GM10248 (cell line): ENCODE measurements at regions not wholly inside any gene's neighbourhood (a gene's known extent, or its start where the extent isn't known, plus 50 kb on each side); places are given as distances from the start of the nearest gene placed in this dataset.

ENCODE experiments used
- CTCF ChIA-PET: fragments of 300-600 bp; sonication (Branson Sonifier 250); formaldehyde crosslinking; extraction: SDS; loops from one replicate; lab custom pipeline; 2021; ENCODE audit warnings: antibody characterized with exemption; lab: Yijun Ruan, JAX
- POLR2A ChIA-PET: fragments of 350-650 bp; sonication (Branson Sonifier 250); formaldehyde crosslinking; extraction: SDS; loops from one replicate; lab custom pipeline; 2020; ENCODE audit warnings: antibody characterized with exemption; lab: Yijun Ruan, JAX
- DNase-seq: peaks from one replicate; pipeline ENCODE4 v3.0.0; 2012; ENCODE audit errors: extremely low spot score
- TF ChIP-seq, protein P1 (sequence below): IDR thresholded peaks from 2 replicates; pipeline ENCODE4 v1.5.1; 2012; ENCODE audit warnings: mild to moderate bottlenecking, low read depth; ENCODE audit errors: extremely low read depth, missing control alignments, control extremely low read depth

DNA sequence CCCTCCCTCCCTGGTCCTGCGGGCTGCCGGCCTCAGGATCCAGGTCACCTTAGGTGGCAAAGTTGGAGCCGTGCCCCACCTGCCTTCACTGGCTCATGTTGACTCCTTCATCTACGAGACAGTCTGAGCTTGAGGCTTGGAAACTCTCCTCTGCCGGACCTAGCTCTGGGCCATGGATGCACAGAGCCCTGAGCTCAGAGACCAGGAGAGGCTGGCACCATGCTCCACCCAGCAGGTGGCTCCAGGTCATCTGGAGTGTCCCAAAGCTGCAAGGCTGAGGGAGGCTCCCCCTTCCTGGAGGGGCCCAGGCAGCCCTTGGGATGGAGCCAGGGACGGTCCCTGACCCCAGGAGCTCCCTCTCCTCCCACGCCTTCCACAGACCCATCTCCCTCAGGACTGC lies 81.3 kb downstream of the PDGFA start:
- TF ChIP-seq, protein P1, sequence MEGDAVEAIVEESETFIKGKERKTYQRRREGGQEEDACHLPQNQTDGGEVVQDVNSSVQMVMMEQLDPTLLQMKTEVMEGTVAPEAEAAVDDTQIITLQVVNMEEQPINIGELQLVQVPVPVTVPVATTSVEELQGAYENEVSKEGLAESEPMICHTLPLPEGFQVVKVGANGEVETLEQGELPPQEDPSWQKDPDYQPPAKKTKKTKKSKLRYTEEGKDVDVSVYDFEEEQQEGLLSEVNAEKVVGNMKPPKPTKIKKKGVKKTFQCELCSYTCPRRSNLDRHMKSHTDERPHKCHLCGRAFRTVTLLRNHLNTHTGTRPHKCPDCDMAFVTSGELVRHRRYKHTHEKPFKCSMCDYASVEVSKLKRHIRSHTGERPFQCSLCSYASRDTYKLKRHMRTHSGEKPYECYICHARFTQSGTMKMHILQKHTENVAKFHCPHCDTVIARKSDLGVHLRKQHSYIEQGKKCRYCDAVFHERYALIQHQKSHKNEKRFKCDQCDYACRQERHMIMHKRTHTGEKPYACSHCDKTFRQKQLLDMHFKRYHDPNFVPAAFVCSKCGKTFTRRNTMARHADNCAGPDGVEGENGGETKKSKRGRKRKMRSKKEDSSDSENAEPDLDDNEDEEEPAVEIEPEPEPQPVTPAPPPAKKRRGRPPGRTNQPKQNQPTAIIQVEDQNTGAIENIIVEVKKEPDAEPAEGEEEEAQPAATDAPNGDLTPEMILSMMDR: no peak
- ChIA-PET POLR2A (interaction anchor here (0.5 kb wide), 1 partner anchor 130 kb away, joined by 3 read pairs; no protein-coding TSS in a partner anchor), CTCF (no interaction called here)

DNA sequence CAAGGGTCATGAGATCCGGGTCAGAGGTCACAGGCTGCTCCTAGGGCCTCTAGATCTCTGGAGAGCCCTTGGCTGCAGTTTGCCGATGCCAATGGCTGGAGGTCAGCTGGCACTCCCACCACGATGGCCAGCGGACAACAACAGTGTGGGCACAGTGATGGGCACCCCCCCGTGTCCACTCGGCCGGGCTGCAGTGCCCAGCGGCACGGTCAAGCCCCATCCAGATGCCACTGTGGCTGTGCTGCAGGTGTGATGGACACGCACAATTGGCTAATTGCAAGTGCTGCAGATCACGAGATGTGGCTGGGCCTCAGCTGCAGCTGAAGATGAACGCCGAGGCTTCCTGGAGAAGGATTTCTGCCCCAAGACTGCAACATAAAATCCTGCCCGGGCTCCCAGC lies 80.7 kb downstream of the PDGFA start:
- ChIA-PET CTCF (no interaction called here), POLR2A (no interaction called here)
- TF ChIP-seq, protein P1: no peak
- DNase-seq: no peak

More for the DNA sequence above, 81.3 kb downstream of the PDGFA start:
- no peak for DNase-seq

DNA sequence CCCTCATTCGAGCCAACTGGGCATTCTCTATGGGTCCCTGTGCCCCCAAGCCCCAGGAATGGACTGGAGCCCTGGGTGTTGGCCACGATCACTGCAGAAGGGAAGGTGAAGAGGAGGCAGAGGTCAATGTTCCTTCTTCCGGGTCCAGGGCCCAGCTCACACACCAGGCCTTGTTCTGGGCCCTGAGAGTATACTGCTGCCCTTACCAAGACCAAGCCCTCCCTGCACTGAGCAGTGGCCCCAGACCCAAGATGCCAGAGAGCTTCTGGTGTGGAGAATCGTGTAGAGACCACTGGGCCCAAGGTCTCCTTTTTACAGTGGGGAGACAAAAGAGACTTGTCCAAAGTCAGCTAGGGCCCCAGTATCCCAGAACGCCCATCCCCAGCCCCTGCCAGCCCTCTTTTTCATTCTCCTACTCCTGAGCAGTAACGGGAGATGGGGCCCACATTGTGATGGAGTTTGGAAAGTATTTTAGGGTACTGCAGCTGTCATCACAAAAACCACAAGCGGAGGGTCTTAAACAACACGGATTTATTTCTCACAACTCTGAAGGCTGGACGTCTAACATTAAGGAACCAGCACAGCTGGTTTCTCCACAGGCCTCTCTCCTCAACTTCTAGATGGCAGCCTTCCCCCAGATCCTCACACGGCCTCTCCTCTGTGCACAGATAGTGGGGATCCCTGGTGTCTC lies 79.4 kb downstream of the PDGFA start:
- DNase-seq: no peak
- CTCF ChIA-PET: no interaction called here
- TF ChIP-seq, protein P1: no peak
- POLR2A ChIA-PET: no interaction called here

DNA sequence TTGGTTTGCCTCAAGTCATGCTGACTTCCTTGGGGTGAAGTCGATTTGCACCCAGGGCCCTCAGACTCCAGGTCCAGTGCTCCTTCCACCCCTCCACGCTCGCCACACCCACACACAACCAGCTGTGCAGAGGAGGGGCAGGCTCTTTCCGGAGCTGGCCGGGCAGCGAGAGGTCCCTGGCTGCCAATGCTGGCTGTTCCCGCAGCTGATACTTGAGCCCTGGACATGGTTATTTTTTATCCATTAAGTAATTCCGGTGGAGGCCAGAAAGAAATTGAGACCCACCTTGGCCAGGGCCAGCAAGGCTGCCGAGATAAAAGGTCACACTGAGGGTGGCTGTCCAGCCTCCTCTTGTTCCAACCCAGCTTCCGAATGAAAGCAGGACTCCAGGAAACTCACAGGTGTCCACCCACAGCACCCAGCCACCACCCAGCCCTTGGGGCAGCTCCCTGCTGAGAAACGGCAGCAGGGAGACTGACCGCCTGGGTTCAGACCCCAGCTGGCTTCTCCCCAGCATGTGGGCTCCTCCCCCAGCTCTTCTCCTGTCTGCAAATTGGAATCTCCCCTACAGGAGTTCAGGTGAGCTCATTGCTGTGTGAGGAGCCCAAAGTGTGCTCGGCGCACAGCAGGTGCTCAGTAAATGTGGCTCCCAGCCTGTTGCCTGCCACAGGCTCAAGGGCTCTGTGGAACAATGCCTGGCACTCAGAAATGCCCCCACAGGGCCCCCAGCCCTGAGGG lies 77.8 kb downstream of the PDGFA start:
- ChIA-PET POLR2A (no interaction called here), CTCF (interaction anchor here (1.1 kb wide), 1 partner anchor 11 kb away, joined by 3 read pairs; no protein-coding TSS in a partner anchor)
- TF ChIP-seq, protein P1: no peak
- no peak for DNase-seq

DNA sequence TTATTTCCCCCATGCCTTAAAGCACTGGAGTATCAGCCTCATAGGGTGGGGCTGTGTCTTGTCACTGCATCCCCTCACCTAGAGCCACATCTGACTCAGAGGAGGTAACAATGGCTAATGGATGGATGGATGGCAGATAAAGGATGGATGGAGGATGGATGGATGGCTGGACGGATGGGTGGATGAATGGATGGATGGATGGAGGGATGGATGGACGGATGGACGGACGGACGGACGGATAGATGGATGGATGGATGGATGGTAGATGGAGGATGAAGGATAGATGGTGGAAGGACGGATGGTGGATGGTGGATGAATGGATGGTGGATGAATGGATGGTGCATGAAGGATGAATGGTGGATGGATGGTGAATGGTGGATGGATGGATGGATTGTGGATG lies 77.2 kb downstream of the PDGFA start:
- ChIA-PET CTCF (no interaction called here), POLR2A (no interaction called here)
- TF ChIP-seq, protein P1: no peak
- DNase-seq: no peak

DNA sequence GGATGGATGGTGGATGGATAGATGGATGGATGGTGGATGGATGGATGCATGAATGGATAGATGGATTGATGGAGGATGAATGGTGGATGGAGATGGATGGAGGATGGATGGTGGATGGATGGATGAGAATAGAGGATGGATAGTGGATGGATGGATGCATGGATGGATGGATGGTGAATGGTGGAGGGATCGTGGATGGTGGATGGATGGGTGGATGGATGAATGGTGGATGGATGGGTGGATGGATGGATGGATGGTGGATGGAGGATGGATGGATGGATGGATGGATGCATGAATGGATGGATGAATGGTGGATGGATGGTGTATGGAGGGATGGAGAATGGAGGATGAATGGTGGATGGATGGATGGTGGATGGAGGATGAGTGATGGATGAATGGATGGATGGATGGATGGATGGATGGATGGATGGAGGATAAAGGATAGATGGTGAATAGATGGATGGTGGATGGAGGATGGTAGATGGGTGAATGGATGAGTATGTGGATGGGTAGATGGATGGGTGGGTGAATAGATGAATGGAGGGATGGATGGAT lies 76.3 kb downstream of the PDGFA start:
- ChIA-PET POLR2A (no interaction called here), CTCF (no interaction called here)
- TF ChIP-seq, protein P1: no peak
- no peak for DNase-seq
